Osteocyte (in vitro differentiated cells): ENCODE measurements at regions not wholly inside any gene's neighbourhood (a gene's known extent, or its start where the extent isn't known, plus 50 kb on each side); places are given as distances from the start of the nearest gene placed in this dataset.
A peak's percentile ranks its signal among the peaks of the same experiment; 100 is the strongest.

ENCODE experiments used
- DNase-seq: peaks from one replicate; pipeline ENCODE4 v3.0.0; 2021; ENCODE audit warnings: mixed read lengths; ENCODE audit not compliant: unreplicated experiment; ENCODE audit errors: extremely low spot score
- H3K27ac Mint-ChIP-seq: one replicate; pipeline ENCODE4 v1.8.0; 2021; ENCODE audit warnings: mild to moderate bottlenecking, mixed read lengths; ENCODE audit not compliant: unreplicated experiment
- H3K27me3 Mint-ChIP-seq: one replicate; pipeline ENCODE4 v1.8.0; 2021; ENCODE audit warnings: mixed read lengths; ENCODE audit not compliant: unreplicated experiment
- H3K36me3 Mint-ChIP-seq: one replicate; pipeline ENCODE4 v1.8.0; 2021; ENCODE audit warnings: mixed read lengths; ENCODE audit not compliant: unreplicated experiment
- H3K4me1 Mint-ChIP-seq: one replicate; pipeline ENCODE4 v1.8.0; 2021; ENCODE audit warnings: mixed read lengths; ENCODE audit not compliant: unreplicated experiment
- H3K4me3 Mint-ChIP-seq: one replicate; pipeline ENCODE4 v1.8.0; 2021; ENCODE audit warnings: mild to moderate bottlenecking, moderate library complexity, mixed read lengths; ENCODE audit not compliant: unreplicated experiment
- H3K9me3 Mint-ChIP-seq: one replicate; pipeline ENCODE4 v1.8.0; 2021; ENCODE audit warnings: mixed read lengths; ENCODE audit not compliant: unreplicated experiment
- TF ChIP-seq, protein P1 (sequence below): fragments of 200-600 bp; sonication (generic); IDR thresholded peaks from 2 replicates; pipeline ENCODE4 v1.5.0; 2021; ENCODE audit warnings: antibody characterized with exemption, mild to moderate bottlenecking, moderate library complexity

DNA sequence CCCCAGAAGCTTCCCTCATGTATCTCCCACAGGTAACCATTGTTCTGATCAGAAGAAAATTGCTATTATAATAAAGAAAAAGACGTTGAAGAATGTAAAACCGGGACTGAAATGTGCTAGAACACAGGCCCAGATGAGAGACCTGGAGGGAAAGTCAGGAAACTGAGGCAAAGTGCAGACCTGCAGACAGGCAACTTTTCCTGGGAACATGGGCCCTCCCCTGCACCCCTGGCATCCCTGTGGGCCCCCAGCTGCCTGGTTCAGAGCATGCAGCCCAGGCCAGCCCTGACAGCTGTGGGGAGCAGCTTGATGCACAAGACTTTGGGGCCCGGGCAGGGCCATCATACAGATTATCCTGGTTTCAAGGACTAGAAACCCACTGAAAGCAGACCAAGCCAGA lies 212.2 kb downstream of the CDC5L start:
- no peaks in the 10 kb centered on the region for H3K4me1 Mint-ChIP-seq
- no peak overlapping the region for H3K27ac Mint-ChIP-seq
- peaks cover 3% of the 10 kb centered on the region for H3K27me3 Mint-ChIP-seq
- peaks cover 8% of the 10 kb centered on the region for H3K9me3 Mint-ChIP-seq
- TF ChIP-seq, protein P1, sequence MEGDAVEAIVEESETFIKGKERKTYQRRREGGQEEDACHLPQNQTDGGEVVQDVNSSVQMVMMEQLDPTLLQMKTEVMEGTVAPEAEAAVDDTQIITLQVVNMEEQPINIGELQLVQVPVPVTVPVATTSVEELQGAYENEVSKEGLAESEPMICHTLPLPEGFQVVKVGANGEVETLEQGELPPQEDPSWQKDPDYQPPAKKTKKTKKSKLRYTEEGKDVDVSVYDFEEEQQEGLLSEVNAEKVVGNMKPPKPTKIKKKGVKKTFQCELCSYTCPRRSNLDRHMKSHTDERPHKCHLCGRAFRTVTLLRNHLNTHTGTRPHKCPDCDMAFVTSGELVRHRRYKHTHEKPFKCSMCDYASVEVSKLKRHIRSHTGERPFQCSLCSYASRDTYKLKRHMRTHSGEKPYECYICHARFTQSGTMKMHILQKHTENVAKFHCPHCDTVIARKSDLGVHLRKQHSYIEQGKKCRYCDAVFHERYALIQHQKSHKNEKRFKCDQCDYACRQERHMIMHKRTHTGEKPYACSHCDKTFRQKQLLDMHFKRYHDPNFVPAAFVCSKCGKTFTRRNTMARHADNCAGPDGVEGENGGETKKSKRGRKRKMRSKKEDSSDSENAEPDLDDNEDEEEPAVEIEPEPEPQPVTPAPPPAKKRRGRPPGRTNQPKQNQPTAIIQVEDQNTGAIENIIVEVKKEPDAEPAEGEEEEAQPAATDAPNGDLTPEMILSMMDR, result no peak
- no peaks in the 10 kb centered on the region for H3K36me3 Mint-ChIP-seq
- peak; percentile 74 for DNase-seq
- H3K4me3 Mint-ChIP-seq, result no peak overlapping the region

DNA sequence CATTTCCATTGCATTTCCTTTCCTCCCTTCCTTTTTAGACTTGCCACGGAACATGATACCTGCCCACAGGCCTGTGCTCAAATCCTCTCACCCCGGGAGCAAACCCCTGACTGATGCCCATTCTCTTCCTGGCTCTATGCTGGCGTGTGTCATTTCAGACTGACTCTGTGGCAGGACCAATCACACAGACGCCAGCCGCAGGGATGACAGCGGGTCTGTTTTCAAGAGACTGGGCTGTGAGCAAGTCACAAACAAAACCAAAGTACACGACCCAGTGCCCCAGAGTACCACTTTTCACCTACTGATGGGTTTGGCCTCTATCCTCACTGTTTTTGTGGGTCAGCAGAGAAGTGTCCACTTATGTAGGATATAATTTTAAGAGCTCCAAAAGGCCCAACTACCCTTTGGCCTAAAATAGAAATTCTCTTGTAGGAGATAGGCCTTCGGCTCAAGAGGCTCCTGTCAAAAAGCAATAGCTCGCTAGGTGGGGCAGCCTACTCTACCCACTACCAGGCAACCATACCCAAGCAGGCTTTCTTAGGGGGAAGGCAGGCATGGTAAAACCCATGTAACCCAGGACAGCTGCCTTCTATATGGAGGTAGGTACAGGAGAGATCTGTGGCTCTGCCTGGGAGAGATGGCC lies 215.7 kb downstream of the CDC5L start:
- Mint-ChIP-seq H3K27me3 (no peaks in the 10 kb centered on the region), H3K4me3 (no peak overlapping the region), H3K27ac (no peak overlapping the region), H3K36me3 (no peaks in the 10 kb centered on the region), H3K4me1 (no peaks in the 10 kb centered on the region), H3K9me3 (no peaks in the 10 kb centered on the region)
- DNase-seq, result peak; percentile 44
- TF ChIP-seq, protein P1, result no peak

DNA sequence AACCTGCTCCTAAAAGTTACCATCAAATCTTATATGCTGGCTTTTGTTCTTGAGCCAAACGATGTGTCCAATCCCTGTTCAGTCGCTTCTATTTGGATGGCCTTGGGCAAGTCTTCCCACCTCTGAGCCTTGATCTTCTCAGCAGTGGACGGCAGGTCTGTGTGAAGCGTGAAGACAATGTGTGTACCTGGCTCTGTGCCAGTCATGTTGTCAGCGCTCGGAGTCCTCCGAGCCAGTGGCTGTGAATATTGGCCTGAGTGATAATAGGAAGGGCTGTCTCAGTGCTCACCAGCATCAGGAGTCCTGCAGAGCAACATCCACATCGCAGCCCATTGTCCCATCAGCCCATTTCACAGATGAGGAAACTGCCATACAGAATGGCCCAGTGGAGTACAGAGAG lies 219.0 kb downstream of the CDC5L start:
- H3K4me3 Mint-ChIP-seq, result no peak overlapping the region
- no peaks in the 10 kb centered on the region for H3K9me3 Mint-ChIP-seq
- TF ChIP-seq, protein P1, result no peak
- no peak overlapping the region for H3K27ac Mint-ChIP-seq
- peaks cover 4% of the 10 kb centered on the region for H3K27me3 Mint-ChIP-seq
- no peaks in the 10 kb centered on the region for H3K36me3 Mint-ChIP-seq
- peak; percentile 44 for DNase-seq
- H3K4me1 Mint-ChIP-seq, result no peaks in the 10 kb centered on the region

DNA sequence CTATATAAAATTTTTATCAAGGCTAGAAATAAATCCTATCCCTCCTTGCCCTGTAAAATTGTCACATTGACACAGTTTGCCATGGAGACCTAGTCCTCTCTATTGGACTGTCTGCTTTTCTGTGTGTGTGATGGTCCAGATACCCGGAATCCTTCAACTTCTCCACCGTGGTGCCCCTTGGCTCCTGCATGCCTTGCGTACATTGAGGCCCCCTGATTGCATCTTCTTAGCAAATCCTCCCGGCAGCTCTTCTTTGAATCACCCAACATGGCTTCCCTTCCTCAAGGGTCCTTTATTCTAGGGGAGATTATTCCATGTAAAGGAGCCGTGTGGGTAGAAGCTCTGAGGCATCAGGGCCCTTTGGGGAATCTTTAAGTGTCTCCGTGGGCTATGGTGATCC lies 219.5 kb downstream of the CDC5L start:
- DNase-seq, result peak; percentile 51
- peaks cover 4% of the 10 kb centered on the region for H3K27me3 Mint-ChIP-seq
- no peaks in the 10 kb centered on the region for H3K4me1 Mint-ChIP-seq
- H3K9me3 Mint-ChIP-seq, result no peaks in the 10 kb centered on the region
- H3K27ac Mint-ChIP-seq, result no peak overlapping the region
- TF ChIP-seq, protein P1, result no peak
- no peak overlapping the region for H3K4me3 Mint-ChIP-seq
- no peaks in the 10 kb centered on the region for H3K36me3 Mint-ChIP-seq

DNA sequence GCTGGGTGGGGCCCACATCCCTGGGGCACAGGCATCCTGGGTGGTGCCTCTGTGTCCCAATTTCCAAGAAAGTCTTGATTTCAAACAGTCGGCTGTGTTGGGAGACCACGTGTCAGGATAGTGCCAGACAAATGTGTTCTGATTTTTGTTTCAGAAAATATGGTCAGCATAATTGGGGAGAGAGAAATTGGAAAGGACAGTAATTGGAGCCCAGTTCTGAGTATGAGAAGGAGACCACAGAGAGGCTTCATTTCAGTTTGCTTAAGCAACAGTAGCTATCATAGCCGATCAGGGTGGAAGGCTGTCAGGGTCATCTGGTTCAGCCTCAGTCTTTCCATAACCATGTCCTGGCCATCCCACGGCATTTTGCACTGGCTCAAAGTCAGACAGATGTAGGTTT lies 220.7 kb downstream of the CDC5L start:
- no peak for DNase-seq
- Mint-ChIP-seq H3K27me3 (peaks cover 6% of the 10 kb centered on the region), H3K4me1 (no peaks in the 10 kb centered on the region), H3K9me3 (no peaks in the 10 kb centered on the region), H3K27ac (no peak overlapping the region), H3K36me3 (no peaks in the 10 kb centered on the region), H3K4me3 (no peak overlapping the region)
- TF ChIP-seq, protein P1, result no peak
